Right lobe of liver (tissue), 4 donors: ENCODE measurements at regions not wholly inside any gene's neighbourhood (a gene's known extent, or its start where the extent isn't known, plus 50 kb on each side); places are given as distances from the start of the nearest gene placed in this dataset.

Experiments
- POLR2A ChIP-seq: fragments of 450-650 bp; IDR thresholded peaks from one replicate; pipeline ENCODE4 v1.6.1; 2017; ENCODE audit warnings: antibody characterized with exemption, mild to moderate bottlenecking
- TF ChIP-seq, protein P1 (sequence below), 4 donors: fragments of 200-600 bp in 3 of 4; fragments of 450-650 bp in 1 of 4; IDR thresholded peaks; one replicate each; pipeline versions ENCODE4 v1.5.1 to v1.8.0; 2016 to 2022; ENCODE audit warnings: antibody characterized with exemption in 4 of 4, mild to moderate bottlenecking in 2 of 4
- donor health status: DM: no; HTN: no; CAD: no.
- donor health status: DM: no; HTN: no; CAD: no.
- donor health status: DM: no; HTN: yes; CAD: no.

DNA sequence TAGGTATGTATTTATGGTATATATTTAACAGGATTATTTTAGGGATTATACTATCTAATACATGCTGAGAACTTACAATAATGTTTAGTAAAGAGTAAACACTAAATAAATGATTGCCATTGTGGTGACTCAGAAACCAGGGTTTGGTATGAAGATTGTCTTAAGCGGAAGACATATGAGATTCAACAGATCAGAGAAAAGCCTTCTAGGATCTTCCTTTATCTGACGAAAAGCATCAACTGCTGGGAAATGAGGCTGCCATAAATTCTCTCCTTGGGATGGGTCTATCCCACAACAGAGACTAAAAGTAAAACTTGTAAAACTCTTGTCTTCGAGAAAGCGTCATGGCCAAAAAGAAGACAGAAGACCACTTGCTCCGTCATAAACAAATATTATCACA, 1352.2 kb upstream of the EPHA6 start:
- TF ChIP-seq, protein P1, sequence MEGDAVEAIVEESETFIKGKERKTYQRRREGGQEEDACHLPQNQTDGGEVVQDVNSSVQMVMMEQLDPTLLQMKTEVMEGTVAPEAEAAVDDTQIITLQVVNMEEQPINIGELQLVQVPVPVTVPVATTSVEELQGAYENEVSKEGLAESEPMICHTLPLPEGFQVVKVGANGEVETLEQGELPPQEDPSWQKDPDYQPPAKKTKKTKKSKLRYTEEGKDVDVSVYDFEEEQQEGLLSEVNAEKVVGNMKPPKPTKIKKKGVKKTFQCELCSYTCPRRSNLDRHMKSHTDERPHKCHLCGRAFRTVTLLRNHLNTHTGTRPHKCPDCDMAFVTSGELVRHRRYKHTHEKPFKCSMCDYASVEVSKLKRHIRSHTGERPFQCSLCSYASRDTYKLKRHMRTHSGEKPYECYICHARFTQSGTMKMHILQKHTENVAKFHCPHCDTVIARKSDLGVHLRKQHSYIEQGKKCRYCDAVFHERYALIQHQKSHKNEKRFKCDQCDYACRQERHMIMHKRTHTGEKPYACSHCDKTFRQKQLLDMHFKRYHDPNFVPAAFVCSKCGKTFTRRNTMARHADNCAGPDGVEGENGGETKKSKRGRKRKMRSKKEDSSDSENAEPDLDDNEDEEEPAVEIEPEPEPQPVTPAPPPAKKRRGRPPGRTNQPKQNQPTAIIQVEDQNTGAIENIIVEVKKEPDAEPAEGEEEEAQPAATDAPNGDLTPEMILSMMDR (IDR thresholded peaks at IDR 0.05), result no peak
- no peak for TF ChIP-seq POLR2A
